ENCODE measurements at regions not wholly inside any gene's neighbourhood (a gene's known extent, or its start where the extent isn't known, plus 50 kb on each side); places are given as distances from the start of the nearest gene placed in this dataset.

DNA sequence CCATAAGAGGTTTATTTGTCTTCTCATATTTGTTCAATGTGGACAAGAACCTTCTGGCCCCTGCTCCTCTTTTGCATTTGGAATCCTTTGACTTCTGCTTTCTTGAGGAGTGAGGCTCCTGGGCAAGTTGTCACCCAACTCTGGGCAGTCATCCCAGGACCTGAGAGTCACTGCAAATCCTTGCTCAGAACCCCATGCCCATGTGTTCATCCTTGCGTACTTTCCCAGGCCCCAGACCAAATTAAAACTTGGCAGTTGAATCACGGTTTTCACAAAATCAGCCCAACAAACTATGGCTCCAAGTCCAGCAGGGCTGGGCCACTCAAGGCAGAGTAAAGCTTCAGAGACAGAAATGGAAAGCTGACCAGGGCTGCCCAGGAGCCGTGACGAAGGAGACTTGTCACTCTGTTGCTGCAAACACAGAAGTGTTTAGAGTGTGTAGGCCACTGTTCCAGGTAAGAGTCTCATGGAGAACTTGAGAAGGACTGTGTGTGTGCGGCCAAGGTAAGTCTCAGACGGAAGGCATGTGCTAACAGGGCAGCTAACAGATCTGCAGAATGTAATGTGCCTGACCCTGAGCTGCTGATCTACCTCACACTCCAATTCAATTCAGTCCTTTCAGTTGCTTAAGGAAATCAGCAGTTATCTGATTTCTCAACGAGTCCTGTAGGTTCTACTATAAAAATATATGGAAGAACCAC, 549.4 kb upstream of the HS6ST1 start:
- DNase-seq: no peak

GRCh38 chr2:128868686-128869551, 550.3 kb upstream of the HS6ST1 start:
- DNase-seq: no peak

DNA sequence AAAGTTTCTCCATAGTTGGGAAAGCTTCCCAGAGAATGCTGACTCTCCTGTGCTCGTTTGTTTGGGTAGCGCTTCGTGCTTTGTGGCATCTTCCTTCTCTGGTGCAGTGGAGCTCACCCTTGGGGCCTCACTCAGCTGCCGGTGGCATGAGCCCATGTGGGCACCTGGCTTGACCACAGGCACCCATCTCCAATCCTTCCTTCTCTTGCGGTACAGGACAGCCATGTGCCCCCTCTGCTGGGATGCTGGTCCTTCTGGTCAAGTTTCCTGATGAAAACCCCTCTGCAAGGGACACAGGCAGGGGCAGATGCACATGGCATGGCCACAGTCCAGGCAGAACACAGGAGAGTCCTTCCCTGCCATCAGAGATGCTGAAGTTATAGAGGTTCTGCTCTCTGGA, 555.9 kb upstream of the HS6ST1 start:
- DNase-seq: no peak

GRCh38 chr2:128876986-128877983, 558.6 kb upstream of the HS6ST1 start:
- DNase-seq: no peak

- no peak for DNase-seq
These were observed 560.5 kb upstream of the HS6ST1 start for GRCh38 chr2:128879161-128879560.

- no peak for DNase-seq
These were observed 576.2 kb upstream of the HS6ST1 start for GRCh38 chr2:128894896-128895295.

- DNase-seq: no peak
These were observed 583.1 kb upstream of the HS6ST1 start for GRCh38 chr2:128901572-128902391.

DNA sequence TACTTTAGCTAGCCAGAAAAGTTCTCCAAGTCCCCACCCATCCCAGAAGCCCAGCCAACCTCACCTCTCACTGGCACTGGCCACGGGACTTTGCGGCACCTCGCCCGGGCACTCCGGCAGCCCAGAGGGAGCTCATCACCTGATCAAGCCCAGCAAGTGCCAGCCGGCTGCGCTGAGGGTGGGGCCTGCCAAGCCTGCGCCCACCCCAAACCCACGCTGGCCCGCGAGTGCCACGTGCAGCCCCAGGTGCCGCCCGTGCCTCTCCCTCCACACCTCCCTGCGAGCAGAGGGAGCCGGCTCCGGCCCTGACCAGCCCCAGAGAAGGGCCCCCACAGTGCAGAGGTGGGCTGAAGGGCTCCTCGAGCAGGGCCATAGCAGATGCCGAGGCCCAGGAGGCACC, 585.0 kb upstream of the HS6ST1 start:
- DNase-seq: no peak

DNA sequence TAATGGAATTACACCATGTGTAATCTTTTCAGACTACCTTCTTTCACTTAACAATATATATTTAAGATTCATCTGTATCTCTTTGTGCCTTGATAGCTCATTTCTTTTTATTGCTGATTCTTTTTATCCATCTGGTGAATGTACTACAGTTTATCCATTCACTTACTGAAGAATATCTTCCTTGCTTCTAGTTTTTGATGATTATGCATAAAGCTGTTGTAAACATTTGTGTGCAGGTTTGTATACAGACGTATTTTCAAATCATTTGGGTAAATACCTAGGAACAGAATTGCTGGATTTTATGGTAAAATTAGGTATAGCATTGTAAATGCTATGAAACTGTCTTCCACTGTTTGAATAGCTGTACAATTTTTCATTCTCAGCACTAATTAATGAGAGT, 592.6 kb upstream of the HS6ST1 start:
- DNase-seq: no peak

GRCh38 chr2:128914320-128914719, 595.7 kb upstream of the HS6ST1 start:
- no peak for DNase-seq

DNA sequence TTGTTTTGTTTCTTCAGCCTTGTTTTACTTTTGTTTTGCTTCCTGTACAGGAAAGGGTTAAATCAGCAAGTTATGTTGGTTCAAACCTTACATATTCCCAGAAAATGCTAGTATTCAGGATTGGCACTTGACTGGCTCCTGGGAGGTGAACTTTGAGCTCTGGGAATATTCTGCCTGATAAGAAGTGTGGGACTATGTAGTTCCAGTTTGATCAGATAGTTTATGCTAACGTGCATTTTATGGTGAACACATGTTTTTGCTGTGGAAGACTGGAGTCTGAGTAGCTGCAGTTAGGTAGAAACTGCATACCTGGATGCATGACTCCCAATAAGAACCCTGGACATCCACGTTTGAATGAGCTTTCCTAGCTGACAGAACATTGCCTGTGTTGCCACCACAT, 603.1 kb upstream of the HS6ST1 start:
- no peak for DNase-seq

DNA sequence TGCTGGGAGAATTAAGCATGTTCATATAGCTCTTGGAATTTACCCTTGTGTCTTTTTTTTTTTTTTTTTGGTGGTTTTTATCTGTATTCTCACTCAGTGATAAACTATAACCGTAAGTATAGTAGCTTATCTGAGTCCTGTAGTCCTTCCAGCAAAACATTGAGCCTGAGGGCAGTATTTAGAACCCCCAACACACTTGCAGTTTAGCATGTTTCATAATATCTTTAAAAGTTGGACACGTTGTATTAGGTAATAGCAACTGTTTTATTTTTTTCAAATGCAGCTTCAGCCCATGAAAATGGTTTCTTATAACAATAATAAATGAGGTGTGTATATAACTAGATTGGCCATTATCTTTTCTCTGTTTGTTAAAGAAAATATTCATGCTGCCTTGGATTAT, 603.5 kb upstream of the HS6ST1 start:
- DNase-seq: no peak

DNA sequence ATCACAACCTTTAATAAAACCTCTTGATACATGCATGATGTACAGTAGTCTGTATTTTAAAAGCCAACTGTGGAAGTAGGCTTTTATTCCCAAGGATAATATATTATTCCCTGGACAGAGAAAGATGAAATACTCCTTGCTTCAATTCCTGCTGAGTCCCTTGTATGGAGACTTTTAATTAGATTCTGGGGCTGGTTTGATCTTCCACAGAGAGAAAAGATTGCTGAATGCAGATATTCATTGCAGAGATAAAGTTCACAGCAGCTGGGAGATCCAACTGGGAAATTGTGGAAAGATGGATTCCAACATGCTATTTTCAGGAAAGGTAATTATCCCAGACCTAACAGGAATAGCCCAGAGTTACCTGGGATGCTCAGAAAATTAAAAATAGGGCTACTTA, 607.0 kb upstream of the HS6ST1 start:
- no peak for DNase-seq

GRCh38 chr2:128930101-128930500, 611.4 kb upstream of the HS6ST1 start:
- DNase-seq: no peak

DNA sequence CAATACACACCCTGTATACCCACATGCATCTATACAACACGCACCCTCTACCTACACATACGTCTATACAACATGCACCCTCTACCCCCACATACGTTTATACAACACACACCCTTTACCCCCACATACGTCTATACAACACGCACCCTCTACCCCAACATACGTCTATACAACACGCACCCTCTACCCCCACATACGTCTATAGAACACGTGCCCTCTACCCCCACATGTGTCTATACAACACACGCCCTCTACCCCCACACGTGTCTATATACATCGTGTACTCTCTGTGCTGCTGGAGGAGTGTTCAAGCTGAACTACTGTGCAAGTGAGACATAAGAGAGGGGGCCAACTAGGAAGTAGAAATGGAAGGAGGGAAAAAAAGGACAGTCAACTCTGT, 621.7 kb upstream of the HS6ST1 start:
- DNase-seq: no peak

DNA sequence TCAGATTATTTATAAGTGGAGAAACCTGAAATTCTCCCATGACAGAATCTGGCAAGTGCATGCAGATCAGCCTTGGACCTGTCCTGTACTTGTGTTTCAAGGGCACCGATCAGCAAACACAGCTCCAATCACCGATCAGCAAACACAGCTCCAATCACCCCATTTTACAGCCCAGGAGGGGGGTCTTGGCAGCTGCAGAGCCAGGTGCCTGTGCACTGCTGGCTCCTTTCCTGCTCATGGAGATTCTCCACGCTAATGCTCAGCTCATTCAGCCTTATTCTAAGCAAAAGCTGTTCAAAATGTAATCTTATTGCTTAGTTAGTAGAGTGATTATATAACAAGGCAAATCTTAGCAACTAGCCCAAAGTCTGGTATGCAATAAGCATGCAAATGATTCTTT, 623.1 kb upstream of the HS6ST1 start:
- DNase-seq: no peak

DNA sequence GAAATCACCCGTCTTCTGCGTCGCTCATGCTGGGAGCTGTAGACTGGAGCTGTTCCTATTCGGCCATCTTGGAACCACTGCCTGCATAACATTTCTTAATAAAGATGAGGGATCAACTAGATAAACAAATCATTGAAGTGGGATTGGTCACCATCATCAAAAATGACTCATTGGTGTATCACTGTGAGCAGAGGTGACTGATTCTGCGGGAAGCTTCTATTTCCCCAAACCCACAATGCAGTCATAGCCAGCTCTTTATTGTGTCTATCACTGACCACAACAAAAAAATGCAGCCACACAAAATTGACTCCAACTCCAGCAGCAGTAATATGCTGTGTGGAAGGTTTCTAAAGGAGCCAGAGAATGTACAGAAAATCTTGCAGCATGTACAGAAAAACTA, 630.7 kb upstream of the HS6ST1 start:
- no peak for DNase-seq

- DNase-seq: no peak
These were observed 632.1 kb upstream of the HS6ST1 start for GRCh38 chr2:128950758-128951157.

DNA sequence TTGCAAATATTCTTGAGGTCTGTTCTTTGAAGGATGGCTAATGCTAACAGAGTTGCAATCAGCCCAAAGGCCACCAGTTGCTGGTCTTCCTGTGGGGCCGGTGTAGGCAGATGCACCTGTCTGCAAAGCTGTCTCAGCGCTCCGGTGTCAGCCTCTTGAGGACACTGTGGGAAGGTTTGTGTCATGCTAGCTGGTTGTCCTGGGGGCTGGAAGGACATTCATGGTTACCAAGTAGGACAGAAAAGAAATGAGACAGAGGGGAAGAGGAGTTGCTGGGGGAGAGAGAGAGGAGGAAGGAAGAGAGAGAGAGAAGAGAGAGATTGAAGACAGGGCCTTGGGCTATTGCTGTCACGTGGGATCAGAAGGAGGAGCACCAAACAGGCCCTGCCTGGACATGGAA, 639.6 kb upstream of the HS6ST1 start:
- DNase-seq: no peak

DNA sequence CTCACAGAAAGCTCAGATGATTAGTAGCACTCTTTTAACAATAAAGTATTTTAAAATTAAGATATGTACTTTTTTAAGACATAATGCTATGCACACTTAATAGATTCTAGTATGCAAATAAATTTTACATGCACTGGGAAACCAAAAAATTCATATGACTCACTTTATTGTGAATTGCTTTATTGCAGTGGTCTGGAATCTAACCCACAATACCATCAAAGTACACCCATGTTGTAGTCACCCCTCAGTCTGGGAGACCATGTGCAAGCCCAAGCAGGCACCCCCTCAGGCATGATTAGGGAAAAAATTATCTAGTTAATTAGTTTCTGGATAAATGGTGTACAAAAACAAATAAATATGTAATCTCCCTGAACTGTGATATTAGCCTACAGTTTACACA, 649.0 kb upstream of the HS6ST1 start:
- no peak for DNase-seq

DNA sequence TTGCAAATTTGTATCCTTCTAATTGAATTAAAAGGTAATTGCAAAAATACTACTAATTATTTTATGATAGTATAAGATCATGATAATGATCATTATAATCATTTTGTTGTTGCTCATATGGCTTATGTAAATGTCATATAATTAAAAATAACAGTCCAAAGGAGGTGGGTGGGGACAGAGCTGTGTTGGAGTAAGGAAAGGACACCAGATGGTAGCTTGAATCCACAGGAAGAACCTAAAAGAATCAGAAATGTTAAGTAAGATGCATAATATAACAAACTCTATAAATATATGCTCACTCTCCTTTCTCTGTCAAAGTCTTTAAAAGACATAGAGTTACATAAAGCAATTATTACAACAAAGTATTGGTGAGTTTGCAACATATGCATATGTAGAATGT, 650.7 kb upstream of the HS6ST1 start:
- no peak for DNase-seq
